Adrenal gland (tissue), 9 donors: ENCODE measurements at regions not wholly inside any gene's neighbourhood (a gene's known extent, or its start where the extent isn't known, plus 50 kb on each side); places are given as distances from the start of the nearest gene placed in this dataset.

Experiments
- DNase-seq, 7 donors: peaks; one replicate each; pipeline ENCODE4 v3.0.0-alpha.2; 2019 to 2020
- H3K27ac ChIP-seq, 5 donors: fragments of 200-600 bp; sonication (generic) in 4 of 5; 1 replicate in 3 of 5; 2 replicates in 2 of 5; pipeline versions ENCODE4 v1.5.1 to v1.8.0; 2016 to 2020; ENCODE audit warnings: mild to moderate bottlenecking in 1 of 5
- H3K27me3 ChIP-seq: fragments of 200-600 bp; 2 replicates; pipeline ENCODE4 v1.8.0; 2021
- H3K36me3 ChIP-seq, 2 donors: fragments of 200-600 bp; replicated peaks in 1 of 2; 1 replicate in 1 of 2; 2 replicates in 1 of 2; pipeline versions ENCODE4 v1.5.1 to v1.8.0; 2018 to 2022
- H3K4me1 ChIP-seq, 2 donors: fragments of 200-600 bp; replicated peaks in 1 of 2; 1 replicate in 1 of 2; 2 replicates in 1 of 2; pipeline versions ENCODE4 v1.5.1 to v1.8.0; 2018 to 2021
- H3K4me3 ChIP-seq, 4 donors: fragments of 200-600 bp; sonication (generic) in 3 of 4; one replicate each; pipeline ENCODE4 v1.5.1; 2016 to 2018
- H3K9me3 ChIP-seq, 3 donors: fragments of 200-600 bp; sonication (generic) in 1 of 3; replicated peaks in 1 of 3; 1 replicate in 2 of 3; 2 replicates in 1 of 3; pipeline versions ENCODE4 v1.5.1 to v1.8.0; 2016 to 2021
- CTCF ChIP-seq, 6 experiments: fragments of 450-650 bp in 4 of 6; fragments of 200-600 bp in 2 of 6; sonication (generic) in 1 of 6; IDR thresholded peaks; 1 replicate in 5 of 6; 2 replicates in 1 of 6; pipeline versions ENCODE4 v1.5.1 to v1.8.0; 2016 to 2021; ENCODE audit warnings: antibody characterized with exemption in 6 of 6, mild to moderate bottlenecking in 2 of 6, moderate library complexity in 1 of 6
- POLR2A ChIP-seq, 2 donors: fragments of 450-650 bp; IDR thresholded peaks; one replicate each; pipeline ENCODE4 v1.6.1; 2017; ENCODE audit warnings: antibody characterized with exemption in 2 of 2, mild to moderate bottlenecking in 2 of 2, moderate library complexity in 1 of 2
- WGBS, 4 donors: extraction: QIAGEN DNeasy Blood & Tissue Kit in 2 of 4; methylation state at CpG; one replicate each; pipeline versions ENCODE4 v1.1.5 to v1.1.7; 2013 to 2017; 5-methylcytosine and 5-hydroxymethylcytosine counted together
- intact Hi-C, 2 donors: fragments of 100-400 bp; cut with DNase I; formaldehyde crosslinking; loops; one replicate each; pipeline versions ENCODE4 v1.14.1 to v1.15.0; 2022 to 2023
- donor health status: healthy with polysubstance abuse.
- donor health status: Bipolar disorder and iron deficiency.
- donor health status: DM: yes; HTN: yes; CAD: no.
- donor health status: DM: no; HTN: no; CAD: no.
- donor health status: DM: no; HTN: no; CAD: no.

GRCh38 chr1:168972225-168972624 is 134.3 kb upstream of the ATP1B1 start:
- Histone ChIP-seq H3K27ac (no peak overlapping the region), H3K9me3 (no peaks in the 10 kb centered on the region), H3K27me3 (no peaks in the 10 kb centered on the region), H3K36me3 (no peaks in the 10 kb centered on the region), H3K4me3 (no peak overlapping the region), H3K4me1 (peaks cover 0 to 10% of the 10 kb centered on the region in 2 donors)
- no peak for DNase-seq
- intact Hi-C loops: no loop called here
- TF ChIP-seq CTCF (IDR thresholded peaks at IDR 0.05) (no peak), POLR2A (IDR thresholded peaks at IDR 0.05) (no peak)
- WGBS, 4 donors: 80 to 89% (median 85%) methylated on average over 4 of the region's 4 CpGs

- H3K4me3 ChIP-seq: no peak overlapping the region
- intact Hi-C loops: no loop called here
- H3K36me3 ChIP-seq: no peaks in the 10 kb centered on the region
- H3K9me3 ChIP-seq: no peaks in the 10 kb centered on the region
- no peak for TF ChIP-seq CTCF (IDR thresholded peaks at IDR 0.05)
- TF ChIP-seq POLR2A (IDR thresholded peaks at IDR 0.05): no peak
- WGBS, 4 donors: 57 to 75% (median 65%) methylated on average over 2 of the region's 2 CpGs
- peaks cover 0 to 10% of the 10 kb centered on the region in 2 donors for H3K4me1 ChIP-seq
- DNase-seq: no peak
- H3K27ac ChIP-seq: no peak overlapping the region
- no peaks in the 10 kb centered on the region for H3K27me3 ChIP-seq
These were observed 133.6 kb upstream of the ATP1B1 start for GRCh38 chr1:168972887-168973286.

GRCh38 chr1:168974117-168974516 is 132.4 kb upstream of the ATP1B1 start:
- TF ChIP-seq POLR2A (IDR thresholded peaks at IDR 0.05): no peak
- no peak for TF ChIP-seq CTCF (IDR thresholded peaks at IDR 0.05)
- Histone ChIP-seq H3K4me3 (no peak overlapping the region), H3K9me3 (no peaks in the 10 kb centered on the region), H3K36me3 (no peaks in the 10 kb centered on the region), H3K27me3 (no peaks in the 10 kb centered on the region), H3K4me1 (peaks cover 0 to 10% of the 10 kb centered on the region in 2 donors), H3K27ac (no peak overlapping the region)
- intact Hi-C loops: no loop called here
- no peak for DNase-seq
- 91 to 98% (median 94%) methylated on average over 5 of the region's 5 CpGs for WGBS, 4 donors

- no peak overlapping the region for H3K4me3 ChIP-seq
- H3K36me3 ChIP-seq: no peaks in the 10 kb centered on the region
- H3K27ac ChIP-seq: no peak overlapping the region
- no peaks in the 10 kb centered on the region for H3K9me3 ChIP-seq
- DNase-seq: no peak
- no peak for TF ChIP-seq CTCF (IDR thresholded peaks at IDR 0.05)
- no peak for TF ChIP-seq POLR2A (IDR thresholded peaks at IDR 0.05)
- intact Hi-C loops: no loop called here
- H3K27me3 ChIP-seq: no peaks in the 10 kb centered on the region
- H3K4me1 ChIP-seq: peaks cover 0 to 10% of the 10 kb centered on the region in 2 donors
These were observed 131.9 kb upstream of the ATP1B1 start for GRCh38 chr1:168974611-168975010.
